Stimulated activated effector memory CD8-positive, alpha-beta T cell treated with anti-CD3 and anti-CD28 coated beads, Interleukin-12 subunit alpha, Interleukin-12 subunit beta, amount 100 ng/mL, for 72 hours (primary cell): ENCODE measurements at regions not wholly inside any gene's neighbourhood (a gene's known extent, or its start where the extent isn't known, plus 50 kb on each side); places are given as distances from the start of the nearest gene placed in this dataset.

Experiments
- ATAC-seq: fragments of 150-1000 bp; cut with Tn5 transposase; 2 replicates; pipeline ENCODE4 v1.10.0; 2021
- DNase-seq, 2 donors: peaks; one replicate each; pipeline ENCODE4 v3.0.0; 2021 to 2022; ENCODE audit warnings: low spot score in 2 of 2
- H3K27ac Mint-ChIP-seq: one replicate; pipeline ENCODE4 v1.8.0; 2022; ENCODE audit warnings: mild to moderate bottlenecking, mixed read lengths
- H3K36me3 Mint-ChIP-seq: one replicate; pipeline ENCODE4 v1.8.0; 2022; ENCODE audit warnings: mild to moderate bottlenecking, mixed read lengths
- H3K4me1 Mint-ChIP-seq: one replicate; pipeline ENCODE4 v1.8.0; 2022; ENCODE audit warnings: mixed read lengths
- H3K4me3 Mint-ChIP-seq: one replicate; pipeline ENCODE4 v1.8.0; 2022; ENCODE audit warnings: mild to moderate bottlenecking, mixed read lengths
- H3K9me3 Mint-ChIP-seq: one replicate; pipeline ENCODE4 v1.8.0; 2022; ENCODE audit warnings: mixed read lengths

DNA sequence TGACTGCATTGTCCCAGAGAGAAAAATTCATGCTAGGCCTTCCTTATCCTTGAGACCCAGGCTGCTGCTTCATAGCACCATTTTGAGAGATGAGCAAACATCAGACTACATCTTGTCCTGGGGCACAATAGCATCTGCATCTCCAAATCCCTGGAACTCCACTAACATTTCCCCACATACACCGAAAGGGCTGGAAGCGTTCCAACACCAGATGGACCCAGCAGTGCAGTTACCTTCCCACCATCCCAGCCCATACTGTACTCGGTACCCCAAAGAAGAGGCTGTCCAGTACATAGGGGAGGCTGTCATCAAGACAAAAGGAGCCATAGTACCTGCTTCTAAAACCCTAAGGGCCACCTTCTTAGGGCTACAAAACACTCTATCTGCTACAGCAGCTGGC lies 547.2 kb upstream of the CHORDC1 start:
- Mint-ChIP-seq H3K9me3 (peaks cover 25% of the 10 kb centered on the region), H3K4me1 (no peaks in the 10 kb centered on the region), H3K36me3 (no peaks in the 10 kb centered on the region), H3K4me3 (no peak overlapping the region), H3K27ac (no peak overlapping the region)
- no peak for DNase-seq
- no peak for ATAC-seq

- DNase-seq (no peak), ATAC-seq (no peak)
- Mint-ChIP-seq H3K36me3 (no peaks in the 10 kb centered on the region), H3K27ac (no peak overlapping the region), H3K4me3 (no peak overlapping the region), H3K9me3 (peaks cover 10% of the 10 kb centered on the region), H3K4me1 (no peaks in the 10 kb centered on the region)
Measured at GRCh38 chr11:90766121-90766520, 543.3 kb upstream of the CHORDC1 start.

- ATAC-seq (no peak), DNase-seq (no peak)
- Mint-ChIP-seq H3K4me1 (no peaks in the 10 kb centered on the region), H3K36me3 (no peaks in the 10 kb centered on the region), H3K4me3 (no peak overlapping the region), H3K27ac (no peak overlapping the region), H3K9me3 (peaks cover 14% of the 10 kb centered on the region)
Measured at GRCh38 chr11:90764691-90765090, 541.8 kb upstream of the CHORDC1 start.

DNA sequence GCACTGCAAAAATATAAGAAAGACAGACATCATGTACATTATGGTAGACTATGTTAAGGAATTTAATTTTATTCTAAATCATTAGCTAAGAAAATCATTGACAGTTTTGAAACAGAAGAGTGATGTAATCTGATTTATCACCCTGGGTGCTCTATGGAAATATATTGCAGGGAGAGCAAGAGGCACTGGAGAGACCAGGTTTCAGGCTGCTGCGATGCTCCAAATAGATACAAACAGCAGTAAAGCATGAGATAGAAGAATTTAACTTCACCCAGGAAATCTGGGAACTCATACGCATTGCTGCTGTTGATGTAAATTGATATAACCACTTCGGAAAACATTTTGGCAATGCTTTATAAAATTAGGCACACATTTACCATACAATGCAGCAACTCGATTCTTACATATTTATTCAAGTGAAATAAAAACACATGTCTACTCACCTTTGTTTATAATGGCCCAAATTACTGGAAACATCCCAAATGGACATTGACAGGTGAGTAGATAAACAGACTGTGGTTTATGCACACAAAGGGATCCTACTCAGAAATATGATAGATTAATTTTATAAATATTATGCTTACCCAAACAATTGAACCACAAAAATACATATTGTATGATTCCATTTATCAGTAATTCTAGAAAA lies 535.1 kb upstream of the CHORDC1 start:
- H3K27ac Mint-ChIP-seq: no peak overlapping the region
- no peak for DNase-seq
- peaks cover 16% of the 10 kb centered on the region for H3K9me3 Mint-ChIP-seq
- no peaks in the 10 kb centered on the region for H3K36me3 Mint-ChIP-seq
- no peak for ATAC-seq
- no peak overlapping the region for H3K4me3 Mint-ChIP-seq
- H3K4me1 Mint-ChIP-seq: no peaks in the 10 kb centered on the region

- H3K9me3 Mint-ChIP-seq: peaks cover 23% of the 10 kb centered on the region
- no peak for ATAC-seq
- H3K36me3 Mint-ChIP-seq: no peaks in the 10 kb centered on the region
- H3K4me1 Mint-ChIP-seq: no peaks in the 10 kb centered on the region
- H3K4me3 Mint-ChIP-seq: no peak overlapping the region
- H3K27ac Mint-ChIP-seq: no peak overlapping the region
- no peak for DNase-seq
Measured at GRCh38 chr11:90756617-90757016, 533.8 kb upstream of the CHORDC1 start.

DNA sequence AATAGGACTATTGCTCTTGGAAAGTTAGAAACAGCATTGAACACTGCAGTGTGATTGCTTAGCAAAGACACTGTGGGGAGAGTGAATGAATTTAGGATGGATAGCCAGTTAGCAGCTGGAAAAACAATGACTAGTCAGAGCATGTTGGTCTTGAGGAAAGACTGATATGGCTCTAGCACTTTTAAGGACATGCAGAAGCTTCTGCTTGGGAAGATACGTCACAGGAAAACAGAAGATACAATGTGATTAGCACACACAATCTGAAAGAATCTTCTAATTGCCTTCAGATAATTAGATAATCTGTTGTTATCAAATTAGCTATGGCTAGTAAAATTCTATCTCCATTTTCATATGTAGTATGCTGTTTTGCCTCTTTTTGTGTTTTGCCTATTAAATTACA lies 530.7 kb upstream of the CHORDC1 start:
- Mint-ChIP-seq H3K36me3 (no peaks in the 10 kb centered on the region), H3K4me3 (no peak overlapping the region), H3K9me3 (peaks cover 27% of the 10 kb centered on the region), H3K27ac (no peak overlapping the region), H3K4me1 (no peaks in the 10 kb centered on the region)
- no peak for DNase-seq
- ATAC-seq: no peak

DNA sequence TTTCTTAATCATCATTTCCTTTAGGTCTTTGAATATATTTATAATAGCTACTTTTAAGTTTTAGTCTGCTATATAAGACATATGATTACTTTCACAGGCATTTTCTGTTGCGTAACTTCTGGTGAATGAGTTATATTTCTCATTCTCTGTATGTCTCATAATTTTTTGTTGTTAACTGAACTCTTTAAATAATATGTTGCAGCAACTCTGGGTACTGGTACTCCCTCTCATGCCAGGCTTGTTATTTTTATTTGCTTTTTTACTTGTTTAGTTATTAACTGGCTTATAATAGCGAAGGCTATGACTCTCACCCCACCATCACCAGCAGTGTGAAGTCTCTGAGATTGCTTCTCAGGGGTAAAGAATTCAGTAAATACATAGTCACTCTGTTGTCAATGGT lies 524.2 kb upstream of the CHORDC1 start:
- Mint-ChIP-seq H3K4me1 (no peaks in the 10 kb centered on the region), H3K9me3 (peaks cover 19% of the 10 kb centered on the region), H3K27ac (no peak overlapping the region), H3K36me3 (no peaks in the 10 kb centered on the region), H3K4me3 (no peak overlapping the region)
- DNase-seq (no peak), ATAC-seq (no peak)

DNA sequence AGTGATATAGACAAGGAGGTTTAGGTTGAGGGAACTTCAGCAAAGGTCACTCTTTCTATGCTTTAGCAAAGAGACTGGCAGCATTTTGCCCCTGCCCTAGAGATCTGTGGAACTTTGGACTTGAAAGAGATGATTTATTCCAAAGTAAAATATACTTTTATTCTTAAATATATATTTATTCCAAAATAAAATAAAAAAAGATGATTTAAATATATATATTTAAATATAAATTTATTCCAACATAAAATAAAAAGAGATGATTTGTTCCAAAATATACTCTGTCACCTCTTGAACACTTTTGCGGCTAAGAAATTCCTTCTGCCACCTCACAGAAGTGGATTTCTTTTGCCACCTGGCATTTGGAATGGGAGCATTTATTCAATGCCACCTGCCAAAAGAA lies 521.3 kb upstream of the CHORDC1 start:
- DNase-seq: no peak
- no peak overlapping the region for H3K27ac Mint-ChIP-seq
- H3K4me1 Mint-ChIP-seq: no peaks in the 10 kb centered on the region
- no peak for ATAC-seq
- H3K36me3 Mint-ChIP-seq: no peaks in the 10 kb centered on the region
- peaks cover 10% of the 10 kb centered on the region for H3K9me3 Mint-ChIP-seq
- H3K4me3 Mint-ChIP-seq: no peak overlapping the region

DNA sequence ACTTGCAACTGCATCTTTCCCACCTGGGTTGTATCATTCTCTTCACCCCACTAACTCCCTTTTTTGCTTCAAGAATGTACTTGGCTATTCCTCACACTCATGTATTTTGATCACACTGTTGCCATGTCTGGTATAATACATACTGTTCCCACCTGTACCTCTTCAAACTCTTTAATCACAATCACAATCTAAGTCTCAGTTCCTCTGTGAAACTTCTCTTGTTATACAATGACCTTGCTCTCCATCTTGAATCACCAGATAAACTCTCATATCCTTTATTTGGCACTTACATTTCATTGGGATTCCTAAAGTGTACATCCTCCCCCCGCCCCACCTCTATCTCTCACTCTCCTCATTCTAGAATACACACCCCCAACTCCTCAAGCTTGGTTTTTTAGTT lies 516.0 kb upstream of the CHORDC1 start:
- Mint-ChIP-seq H3K36me3 (no peaks in the 10 kb centered on the region), H3K4me1 (no peaks in the 10 kb centered on the region), H3K4me3 (no peak overlapping the region), H3K9me3 (peaks cover 11% of the 10 kb centered on the region), H3K27ac (no peak overlapping the region)
- no peak for ATAC-seq
- DNase-seq: no peak

DNA sequence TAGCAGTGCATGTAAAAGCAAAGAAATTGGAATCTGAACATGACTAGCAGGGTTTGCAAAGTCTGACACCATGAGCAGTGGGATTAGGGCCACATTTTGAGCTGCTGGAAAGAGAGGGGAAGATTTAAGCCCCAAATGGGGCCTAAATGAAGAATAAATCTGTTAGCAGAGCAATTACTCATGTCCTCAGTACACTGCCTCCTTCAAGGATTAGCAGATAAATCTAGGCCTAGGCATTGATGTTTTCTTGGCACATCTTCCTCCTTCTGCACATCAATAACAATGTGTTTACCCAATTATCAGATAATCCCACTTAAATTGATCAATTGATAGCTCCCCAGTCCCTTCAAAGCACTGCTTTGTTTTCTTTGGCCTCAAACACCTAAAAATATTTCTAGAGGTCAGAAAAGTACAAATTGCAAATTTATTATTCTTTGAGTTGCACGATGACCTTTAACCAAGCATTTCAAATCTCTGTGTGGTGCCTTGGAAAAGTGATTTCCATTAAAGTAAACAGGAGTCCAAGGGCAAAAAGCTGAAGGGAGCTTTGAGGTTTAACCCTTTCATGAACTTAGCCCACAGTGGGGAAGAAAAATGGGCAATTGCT lies 514.7 kb upstream of the CHORDC1 start:
- no peak for ATAC-seq
- no peak overlapping the region for H3K4me3 Mint-ChIP-seq
- H3K4me1 Mint-ChIP-seq: no peaks in the 10 kb centered on the region
- peaks cover 11% of the 10 kb centered on the region for H3K9me3 Mint-ChIP-seq
- DNase-seq: no peak
- H3K36me3 Mint-ChIP-seq: no peaks in the 10 kb centered on the region
- no peak overlapping the region for H3K27ac Mint-ChIP-seq

GRCh38 chr11:90732486-90732885 lies 509.6 kb upstream of the CHORDC1 start:
- H3K4me3 Mint-ChIP-seq: no peak overlapping the region
- no peak overlapping the region for H3K27ac Mint-ChIP-seq
- H3K9me3 Mint-ChIP-seq: peaks cover 18% of the 10 kb centered on the region
- H3K4me1 Mint-ChIP-seq: no peaks in the 10 kb centered on the region
- no peaks in the 10 kb centered on the region for H3K36me3 Mint-ChIP-seq
- DNase-seq: no peak
- no peak for ATAC-seq

DNA sequence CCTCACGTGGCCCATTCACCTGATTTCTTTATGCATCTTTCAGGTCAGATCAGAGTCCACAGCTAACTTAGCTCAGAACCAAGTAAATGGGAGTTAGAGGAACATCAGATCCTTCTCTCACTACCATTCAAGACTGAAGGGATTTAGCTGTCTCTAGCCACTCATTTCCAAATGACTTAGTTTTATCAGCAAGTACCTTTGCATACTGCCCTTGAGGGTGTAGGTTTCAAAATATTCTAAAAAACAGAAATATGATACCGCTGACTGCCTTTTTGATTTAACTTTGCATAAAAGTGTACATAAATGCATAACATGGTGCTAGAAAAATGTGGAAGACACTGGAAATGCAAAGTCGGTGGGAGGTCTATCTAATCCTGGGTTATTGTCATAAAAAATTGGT lies 500.6 kb upstream of the CHORDC1 start:
- no peak overlapping the region for H3K27ac Mint-ChIP-seq
- H3K4me1 Mint-ChIP-seq: no peaks in the 10 kb centered on the region
- H3K9me3 Mint-ChIP-seq: peaks cover 7% of the 10 kb centered on the region
- DNase-seq (no peak), ATAC-seq (no peak)
- no peak overlapping the region for H3K4me3 Mint-ChIP-seq
- no peaks in the 10 kb centered on the region for H3K36me3 Mint-ChIP-seq

DNA sequence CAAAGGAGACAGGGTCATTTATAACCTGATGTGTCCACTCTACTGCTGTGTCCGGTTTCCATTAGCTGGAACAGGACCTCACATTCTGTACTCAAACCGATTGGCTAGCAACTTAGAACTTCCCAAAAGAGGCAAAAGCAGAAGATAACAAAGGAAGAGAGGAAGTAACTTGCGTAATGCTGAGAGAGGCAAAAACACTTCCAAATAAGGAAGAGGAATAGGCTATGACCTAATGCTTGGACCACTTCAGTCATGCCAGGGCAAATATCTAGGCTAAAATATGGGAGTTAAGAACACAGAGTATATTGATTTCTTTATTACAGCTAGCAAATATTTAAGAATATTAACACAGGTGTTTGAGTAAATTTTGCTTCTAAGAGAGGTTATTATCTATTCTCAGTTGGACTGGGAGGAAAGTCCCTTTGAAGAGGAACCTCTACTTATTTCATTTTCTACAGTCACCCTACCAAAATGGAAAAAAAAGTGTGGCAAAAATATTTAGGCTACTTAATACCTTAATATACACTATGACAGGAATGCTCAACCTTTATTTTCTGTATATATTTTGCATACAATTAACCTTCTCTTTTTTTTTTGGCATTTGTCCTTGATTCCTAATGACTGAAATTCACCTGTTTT lies 499.8 kb upstream of the CHORDC1 start:
- no peaks in the 10 kb centered on the region for H3K36me3 Mint-ChIP-seq
- no peak for ATAC-seq

DNA sequence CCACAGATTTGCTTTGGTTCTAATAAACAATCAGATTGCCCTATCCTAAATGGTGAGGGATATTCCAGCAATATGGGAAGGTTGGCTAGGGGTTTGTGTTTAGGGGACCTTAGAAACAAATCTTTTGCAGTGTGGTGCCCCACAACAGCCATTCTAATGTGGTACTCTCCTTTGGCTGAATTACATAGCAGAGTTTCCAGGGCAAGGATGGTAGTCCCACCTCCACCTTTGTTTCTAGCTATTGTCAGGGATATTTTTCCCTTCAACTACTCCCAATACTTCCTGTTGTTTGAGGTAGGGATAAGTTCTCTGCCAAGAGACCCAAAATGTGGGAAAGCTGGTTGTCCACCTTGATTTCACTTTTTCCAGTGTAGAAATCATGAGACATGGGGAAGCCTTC lies 494.7 kb upstream of the CHORDC1 start:
- DNase-seq (no peak), ATAC-seq (no peak)
- no peaks in the 10 kb centered on the region for H3K4me1 Mint-ChIP-seq
- H3K27ac Mint-ChIP-seq: no peak overlapping the region
- H3K9me3 Mint-ChIP-seq: peaks cover 27% of the 10 kb centered on the region
- no peaks in the 10 kb centered on the region for H3K36me3 Mint-ChIP-seq
- no peak overlapping the region for H3K4me3 Mint-ChIP-seq

More for the DNA sequence above, 499.8 kb upstream of the CHORDC1 start:
- Mint-ChIP-seq H3K4me1 (no peaks in the 10 kb centered on the region), H3K9me3 (peaks cover 7% of the 10 kb centered on the region), H3K27ac (no peak overlapping the region), H3K4me3 (no peak overlapping the region)
- no peak for DNase-seq

- H3K36me3 Mint-ChIP-seq: no peaks in the 10 kb centered on the region
- no peak for ATAC-seq
- H3K4me1 Mint-ChIP-seq: no peaks in the 10 kb centered on the region
- no peak overlapping the region for H3K4me3 Mint-ChIP-seq
- H3K27ac Mint-ChIP-seq: no peak overlapping the region
- peaks cover 15% of the 10 kb centered on the region for H3K9me3 Mint-ChIP-seq
- DNase-seq: no peak
Measured at GRCh38 chr11:90705661-90706060, 482.8 kb upstream of the CHORDC1 start.

DNA sequence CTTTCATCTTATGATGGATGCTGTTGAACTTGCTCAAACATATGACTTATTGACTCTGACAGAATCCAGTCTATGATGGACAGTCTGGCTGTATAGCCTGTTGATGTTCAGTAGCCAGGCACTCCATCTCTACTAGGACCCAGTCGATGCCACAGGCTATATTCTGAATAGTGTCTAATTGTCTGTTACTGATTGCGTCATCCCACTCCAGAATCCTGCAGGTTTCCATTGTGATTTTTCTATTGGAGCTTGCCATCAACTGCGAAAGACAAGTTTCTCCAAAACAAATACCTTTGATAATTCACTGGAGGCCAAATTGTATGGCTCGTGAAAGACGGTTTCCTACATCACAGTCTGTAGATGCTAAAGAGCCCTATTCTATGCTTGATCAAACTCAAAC lies 481.7 kb upstream of the CHORDC1 start:
- no peak overlapping the region for H3K4me3 Mint-ChIP-seq
- DNase-seq (no peak), ATAC-seq (no peak)
- H3K27ac Mint-ChIP-seq: no peak overlapping the region
- H3K36me3 Mint-ChIP-seq: no peaks in the 10 kb centered on the region
- H3K9me3 Mint-ChIP-seq: peaks cover 12% of the 10 kb centered on the region
- no peaks in the 10 kb centered on the region for H3K4me1 Mint-ChIP-seq
